Activated effector memory CD4-positive, alpha-beta T cell treated with Interleukin-2 at 50 U/mL for 16 hours (primary cell): ENCODE measurements at regions not wholly inside any gene's neighbourhood (a gene's known extent, or its start where the extent isn't known, plus 50 kb on each side); places are given as distances from the start of the nearest gene placed in this dataset.

Source experiments
- DNase-seq: peaks from one replicate; pipeline ENCODE4 v3.0.0-alpha.2; 2020

DNA sequence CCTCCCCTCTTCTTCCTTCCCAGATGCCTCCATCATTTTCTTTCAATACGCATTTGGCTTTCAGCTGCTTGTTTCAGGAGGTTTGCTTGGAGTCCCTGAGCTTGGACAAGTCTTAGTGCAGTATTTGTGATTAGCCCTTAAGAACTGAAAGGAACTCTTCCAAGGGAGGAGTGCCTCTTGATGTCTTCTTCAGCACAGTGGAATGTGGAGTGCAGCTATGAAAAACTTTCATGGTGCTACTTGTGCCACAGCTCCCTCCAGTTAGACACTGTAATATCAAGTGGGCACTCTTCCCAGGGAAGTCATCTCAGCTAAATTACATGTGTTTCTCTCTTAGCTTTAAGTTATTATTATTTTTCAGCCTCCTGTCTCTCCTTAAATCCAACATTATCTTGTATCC lies 173.1 kb downstream of the NECTIN3 start:
- no peak for DNase-seq

DNA sequence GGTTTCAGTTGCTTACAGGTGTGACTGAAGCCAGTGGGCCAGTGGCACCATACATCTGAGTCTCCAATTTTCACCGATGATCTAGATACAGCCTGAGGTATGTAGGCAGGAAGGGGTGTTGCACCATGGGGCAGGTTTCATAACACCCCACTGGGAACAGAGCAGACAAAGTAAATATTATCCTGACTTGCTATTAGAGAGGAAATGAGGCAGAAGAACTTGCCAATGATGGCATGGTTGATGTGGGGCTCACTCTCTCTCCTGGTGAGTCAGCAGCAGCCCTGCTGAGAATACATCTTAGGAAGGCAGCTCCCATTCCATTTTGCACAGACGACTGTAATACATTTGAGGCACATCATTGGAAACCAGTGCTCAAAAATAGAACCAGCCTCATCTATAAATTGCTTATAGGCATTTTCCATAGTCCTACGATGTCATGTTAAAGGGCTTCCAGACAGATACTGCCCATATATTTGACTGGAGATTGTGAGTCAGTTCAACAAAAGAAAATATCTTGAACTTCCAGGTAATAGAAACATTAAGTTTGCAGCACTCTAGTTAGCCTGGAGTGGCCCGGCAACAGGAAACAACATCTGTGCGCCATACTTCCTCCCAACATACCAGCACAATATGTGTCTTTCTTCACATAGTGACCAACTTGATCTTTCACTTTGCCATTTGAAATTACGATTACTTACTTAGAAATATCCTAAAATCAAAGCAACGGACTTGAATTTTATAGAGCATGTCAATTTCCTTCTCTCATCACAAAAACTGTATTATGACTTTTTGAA lies 175.5 kb downstream of the NECTIN3 start:
- DNase-seq: no peak

DNA sequence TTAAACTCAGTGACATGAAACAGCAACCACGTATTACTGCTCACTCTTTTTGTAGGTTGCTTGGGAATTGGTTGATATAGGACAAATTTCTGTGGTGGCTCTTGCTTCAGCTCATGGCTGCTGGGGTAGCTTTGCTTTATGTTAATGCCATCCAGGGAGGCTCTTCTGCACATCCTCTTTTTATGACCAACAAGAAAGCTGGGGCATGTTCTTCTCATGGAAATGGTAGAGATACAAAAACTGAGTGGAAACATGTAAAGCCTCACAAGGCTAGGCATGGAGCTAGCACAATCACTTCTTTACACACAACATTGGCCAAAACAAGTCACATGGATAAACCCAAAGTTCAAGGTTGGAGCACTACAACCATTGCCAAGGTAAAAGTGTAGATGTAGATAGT lies 176.8 kb downstream of the NECTIN3 start:
- no peak for DNase-seq

DNA sequence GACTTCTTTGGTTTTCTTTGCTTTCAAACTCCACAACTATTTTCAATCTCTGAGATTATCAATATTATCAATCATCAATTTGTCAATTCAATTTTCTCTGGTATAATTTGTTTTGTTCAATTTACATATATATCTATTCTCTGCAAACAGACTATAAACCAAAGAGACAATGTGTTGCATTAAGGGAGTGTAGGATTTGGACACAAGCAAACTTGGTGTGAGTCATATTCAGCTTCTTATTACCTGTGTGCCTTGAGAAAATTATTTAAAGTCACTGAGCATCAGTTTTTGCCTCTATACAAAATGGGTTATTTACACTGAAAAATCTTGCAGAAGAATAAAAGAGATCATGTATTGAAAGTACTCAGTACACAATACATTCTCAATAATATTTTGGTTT lies 177.8 kb downstream of the NECTIN3 start:
- no peak for DNase-seq

DNA sequence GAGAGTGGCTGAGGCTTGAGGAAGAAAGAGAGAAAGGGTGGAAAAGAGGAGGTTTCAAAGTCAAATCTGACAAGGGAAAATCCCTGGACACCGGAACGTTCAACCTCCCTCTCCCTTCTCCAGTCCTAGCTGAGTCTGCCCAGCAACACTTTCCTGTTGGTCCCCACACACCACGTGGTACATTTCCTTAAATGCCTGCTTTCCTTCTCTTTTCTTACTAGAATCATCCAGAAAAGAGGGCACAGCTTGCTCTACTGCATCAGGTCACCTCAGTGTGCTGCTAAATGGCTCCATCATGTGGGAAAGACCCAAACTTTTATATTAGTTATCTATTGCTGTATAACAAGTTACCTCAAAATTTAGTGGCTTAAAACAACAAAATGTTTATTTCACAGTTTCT lies 181.2 kb downstream of the NECTIN3 start:
- no peak for DNase-seq

DNA sequence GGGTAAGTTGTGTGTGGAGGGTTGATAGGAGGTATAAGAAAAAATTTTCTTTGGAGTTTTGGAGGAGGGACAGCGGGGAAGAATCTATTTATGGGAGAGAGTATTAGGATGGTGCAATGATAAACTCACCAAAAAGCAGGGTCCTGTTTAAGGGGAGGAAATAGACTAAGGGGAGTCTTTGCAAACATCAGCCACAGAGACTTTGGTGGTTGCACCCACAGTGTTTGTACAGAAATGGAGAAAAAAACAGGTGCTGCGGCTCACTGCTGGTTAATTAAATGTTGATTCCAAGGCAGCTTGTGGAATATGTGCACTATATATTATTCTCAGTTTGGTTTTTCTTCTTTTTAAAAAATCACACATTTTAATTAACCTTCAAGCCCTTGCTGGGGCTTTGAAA lies 182.1 kb downstream of the NECTIN3 start:
- no peak for DNase-seq

DNA sequence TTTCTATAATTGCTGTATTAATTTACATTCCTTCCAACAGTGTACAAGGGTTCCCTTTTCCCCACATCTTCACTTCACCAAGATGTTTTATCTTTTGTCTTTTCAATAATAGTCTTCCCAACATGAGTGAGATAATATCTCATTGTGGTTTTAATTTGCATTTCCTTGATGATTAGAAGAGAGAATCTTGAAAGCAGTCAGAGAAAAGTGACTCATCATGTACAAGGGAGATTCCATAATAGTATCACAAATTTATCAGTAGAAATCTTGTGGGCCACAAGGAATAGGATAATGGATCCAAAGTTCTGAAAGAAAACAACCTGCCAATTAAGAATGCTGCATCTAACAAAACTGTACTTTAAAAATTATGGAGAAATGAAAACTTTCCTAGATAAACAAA lies 189.3 kb downstream of the NECTIN3 start:
- DNase-seq: no peak

DNA sequence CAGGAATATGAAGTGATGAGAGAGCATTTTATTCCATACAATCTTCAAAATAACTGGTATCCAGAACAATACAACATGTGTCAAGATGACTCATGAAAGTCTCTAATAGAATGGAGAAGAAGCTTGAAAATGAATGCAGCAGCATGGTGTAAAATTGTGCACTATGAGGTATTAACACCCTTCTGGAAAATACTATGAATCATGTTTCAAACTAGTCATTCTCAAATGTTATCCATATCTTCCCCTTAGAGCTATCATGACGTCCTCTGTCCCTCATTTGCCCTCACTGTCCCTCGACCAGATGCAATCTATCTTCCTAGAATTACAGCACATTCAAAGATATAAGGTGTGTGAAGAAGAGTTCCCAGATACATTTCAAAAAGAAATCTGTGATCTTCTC lies 198.2 kb downstream of the NECTIN3 start:
- DNase-seq: no peak

DNA sequence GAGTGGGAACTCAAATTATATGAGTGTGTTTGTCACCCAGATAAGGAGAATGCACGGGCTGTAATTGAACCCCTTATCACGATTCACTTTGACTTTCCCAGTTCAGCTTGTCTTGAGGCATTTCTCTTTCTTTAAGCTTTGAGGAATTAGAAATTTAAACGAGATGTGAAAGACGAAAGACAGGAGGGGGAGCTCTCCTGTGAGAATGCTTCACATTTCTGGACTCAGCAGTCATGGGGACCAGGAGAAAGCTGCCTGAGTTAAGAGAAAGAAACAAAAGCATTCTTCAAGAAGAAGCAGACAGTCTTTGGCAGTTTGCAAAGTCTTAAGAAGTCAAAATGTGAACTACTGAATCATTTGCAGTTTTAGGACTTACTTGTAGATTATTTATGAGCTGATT lies 205.6 kb downstream of the NECTIN3 start:
- no peak for DNase-seq

DNA sequence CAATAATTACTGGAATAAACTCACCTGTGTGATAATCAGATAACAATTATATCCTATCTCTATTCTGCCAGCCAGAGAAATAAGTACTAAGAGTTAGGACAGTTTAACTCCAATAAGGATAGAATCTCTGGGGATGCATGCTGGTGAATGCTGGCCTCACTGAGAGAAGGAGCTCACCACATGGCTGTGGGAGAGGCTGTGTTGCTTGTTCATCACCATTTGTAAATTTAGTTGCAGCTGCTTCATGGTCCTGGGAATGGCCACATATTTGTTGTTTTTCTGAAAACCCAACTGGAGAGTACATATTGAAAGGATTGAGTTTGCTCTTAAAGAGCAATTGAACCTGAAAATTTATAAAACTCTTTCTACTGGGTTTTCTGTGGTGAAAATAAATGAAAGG lies 207.3 kb downstream of the NECTIN3 start:
- no peak for DNase-seq

DNA sequence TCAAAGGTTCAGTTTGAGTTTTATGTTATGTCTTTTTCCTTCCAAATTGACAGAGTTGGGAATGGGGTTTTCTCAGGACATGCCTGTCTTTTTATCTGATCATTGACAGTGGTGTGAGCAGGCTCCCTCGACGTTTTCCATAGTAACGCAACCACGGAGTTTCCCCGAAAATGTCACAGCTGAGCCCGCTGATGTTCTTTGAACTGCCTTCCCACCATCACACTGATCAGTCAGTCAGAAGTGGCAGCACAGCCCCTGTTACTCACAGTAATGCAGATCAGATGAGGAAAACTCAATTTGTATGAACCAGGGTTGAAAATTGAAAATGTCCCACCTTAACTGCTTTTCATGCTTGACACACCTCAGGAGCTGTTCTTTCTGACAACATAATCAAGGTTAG lies 210.4 kb downstream of the NECTIN3 start:
- no peak for DNase-seq

DNA sequence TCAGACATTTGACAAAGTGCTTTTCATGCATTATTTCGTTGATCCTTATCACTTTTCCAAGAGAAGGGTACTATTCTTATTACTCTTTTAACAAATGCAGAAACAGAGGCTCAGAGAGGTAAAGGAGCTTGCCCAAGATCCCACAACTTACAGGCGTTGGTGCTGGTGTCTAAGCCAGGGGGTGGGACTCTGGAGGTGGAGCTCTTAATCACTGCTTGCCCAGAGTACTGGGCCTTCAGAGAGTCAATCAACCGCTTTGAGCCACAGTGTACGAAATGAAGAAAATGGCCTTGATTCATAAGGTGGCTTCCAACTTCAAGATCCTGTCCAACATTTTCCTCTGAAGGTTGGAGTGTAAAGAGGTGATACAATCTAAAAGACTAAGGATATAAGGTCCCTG lies 211.5 kb downstream of the NECTIN3 start:
- no peak for DNase-seq

DNA sequence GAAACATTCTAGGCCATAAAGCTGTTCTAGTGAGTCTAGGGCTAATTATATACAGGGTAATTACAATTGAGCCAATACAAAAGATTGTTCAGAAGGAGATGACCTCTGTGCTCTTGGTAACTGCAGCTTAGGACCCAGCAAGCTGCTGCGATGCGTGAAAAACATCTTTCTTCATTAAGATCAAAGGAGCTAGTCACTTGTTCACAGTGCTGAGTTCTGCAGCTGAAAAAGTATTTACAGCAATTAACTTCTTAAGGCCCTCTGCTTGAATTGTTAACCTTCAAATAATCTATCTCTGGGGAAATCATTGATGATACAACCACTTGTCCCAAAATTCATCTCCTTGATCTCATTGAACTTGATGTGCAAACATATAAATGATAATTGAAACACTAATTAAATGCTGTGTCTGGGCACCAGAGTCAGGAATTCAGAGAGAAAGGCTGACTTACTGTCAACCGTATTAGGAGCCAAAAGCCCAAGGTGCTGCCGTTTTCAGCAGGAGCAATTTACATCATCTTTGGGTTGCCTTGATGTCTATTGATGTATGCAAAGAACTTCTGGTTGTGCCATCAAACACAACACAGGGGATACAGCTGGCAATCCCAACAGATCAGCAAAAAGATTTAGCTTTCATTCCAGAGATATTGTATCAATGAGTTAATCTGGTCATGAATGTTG lies 213.0 kb downstream of the NECTIN3 start:
- DNase-seq: no peak

DNA sequence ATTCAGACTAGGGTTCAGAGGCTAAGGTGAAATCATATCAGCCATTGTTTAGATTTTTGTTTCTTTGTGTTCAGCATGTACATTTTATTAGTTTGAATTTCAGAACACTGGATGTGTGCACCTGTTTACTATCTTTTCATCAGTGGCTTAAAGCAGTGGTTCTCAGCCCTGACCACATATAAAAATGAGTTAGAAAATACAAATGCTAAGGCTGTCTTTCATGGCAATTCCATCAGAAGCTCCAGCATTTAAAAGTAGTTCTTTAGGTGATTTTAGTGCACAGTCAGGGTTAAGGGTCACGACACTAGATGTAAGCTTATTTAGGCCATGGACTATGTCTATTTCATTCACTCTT lies 213.5 kb downstream of the NECTIN3 start:
- no peak for DNase-seq

DNA sequence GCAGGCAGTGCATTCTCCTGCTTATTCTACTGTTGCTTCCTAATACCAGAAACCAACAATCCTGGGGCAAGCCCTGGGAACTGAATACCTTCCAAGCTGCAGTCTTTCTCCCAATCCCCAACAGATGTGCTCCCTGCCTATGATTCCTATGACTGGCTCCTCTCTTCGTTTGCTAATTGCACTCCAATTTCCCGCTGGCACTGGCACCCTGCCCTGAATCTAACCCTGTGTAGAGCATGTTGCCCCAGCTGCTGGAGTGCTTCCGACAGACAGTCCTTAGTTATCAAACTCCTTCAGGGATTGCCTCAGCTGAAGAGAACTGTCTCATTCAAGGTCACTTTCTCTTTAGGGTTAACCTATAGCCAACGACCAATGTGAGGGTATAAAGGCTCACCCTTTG lies 214.1 kb downstream of the NECTIN3 start:
- DNase-seq: no peak

DNA sequence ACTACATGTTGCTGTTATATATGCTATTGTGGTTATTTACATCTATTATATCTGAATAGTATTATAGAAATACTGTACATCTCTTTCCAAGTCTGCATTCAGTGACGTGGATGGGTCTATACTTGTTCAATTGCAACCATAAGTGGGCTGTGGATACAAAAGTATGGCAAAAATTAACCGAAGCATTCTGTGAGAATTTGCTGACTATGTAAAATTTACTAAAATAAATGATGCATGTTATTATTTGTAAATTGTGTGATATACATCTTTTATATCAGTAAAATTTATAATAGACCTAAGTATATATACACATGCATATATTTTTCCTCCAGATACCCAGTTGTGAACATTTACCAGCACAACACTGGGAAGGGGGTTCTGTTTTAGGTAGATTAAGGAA lies 215.1 kb downstream of the NECTIN3 start:
- DNase-seq: no peak

DNA sequence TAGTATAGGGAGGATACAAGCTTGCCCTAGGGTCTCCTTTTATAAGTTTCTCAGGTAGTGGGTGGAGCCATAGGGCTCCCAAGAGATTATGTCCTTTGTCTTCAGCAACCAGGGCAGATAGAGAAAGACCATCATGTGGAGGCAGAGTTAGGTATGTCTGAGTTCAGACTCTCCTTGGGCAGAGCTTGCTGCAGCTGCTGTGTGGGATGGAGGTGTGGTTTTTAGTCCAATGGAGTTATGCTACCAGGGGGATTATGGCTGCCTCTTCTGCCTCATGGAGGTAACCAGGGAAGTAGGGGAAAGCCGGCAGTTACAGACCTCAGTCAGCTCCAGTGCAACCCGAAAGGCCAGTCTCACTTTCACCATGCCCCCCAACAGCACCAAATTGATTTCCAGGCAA lies 220.5 kb downstream of the NECTIN3 start:
- no peak for DNase-seq

DNA sequence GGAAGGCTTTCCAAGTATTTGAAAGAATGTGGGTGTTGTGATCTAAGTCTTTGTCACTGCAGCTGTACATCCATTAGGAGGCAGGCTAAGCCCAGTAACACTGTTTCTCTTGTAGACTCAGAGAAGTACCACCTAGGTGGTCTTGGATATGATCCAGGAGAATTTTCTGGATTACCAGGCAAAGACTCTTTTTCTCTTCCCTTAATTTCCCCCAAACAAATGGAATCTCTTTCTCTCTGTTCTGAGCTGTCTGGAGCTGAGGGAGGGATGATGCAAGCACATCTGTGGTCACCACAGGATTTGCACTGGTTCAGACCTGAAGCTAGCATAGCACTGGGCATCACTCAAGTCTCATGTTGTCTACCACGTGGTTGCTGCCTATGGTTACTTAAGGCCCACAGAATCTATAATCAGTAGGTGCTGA lies 227.6 kb downstream of the NECTIN3 start:
- DNase-seq: no peak

DNA sequence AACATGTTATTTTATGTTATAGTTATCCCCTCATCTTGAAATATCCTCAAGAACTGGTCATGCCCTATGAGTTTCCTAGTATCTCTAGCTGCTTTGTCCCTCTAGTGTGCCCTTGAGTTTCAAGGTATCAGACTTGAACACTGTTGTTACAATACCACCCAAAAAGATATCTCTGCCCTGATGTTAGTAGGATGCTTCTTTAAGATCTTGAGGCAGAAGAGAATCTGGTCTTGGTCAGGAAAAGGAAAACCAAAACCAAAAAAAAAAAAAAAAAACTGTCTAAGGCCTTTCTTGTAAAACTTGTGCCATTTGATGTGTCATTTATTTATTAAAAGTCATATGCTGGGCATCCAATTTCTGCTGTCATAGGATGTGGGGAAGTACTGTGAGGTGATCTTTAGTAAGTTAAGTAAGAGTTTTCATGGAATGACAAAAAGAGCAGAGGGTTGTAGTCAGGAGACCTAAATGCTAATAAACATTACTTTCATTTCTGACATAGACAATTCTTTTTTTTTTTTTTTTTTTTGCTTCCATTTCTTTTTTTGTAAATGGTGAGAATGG lies 229.7 kb downstream of the NECTIN3 start:
- no peak for DNase-seq

DNA sequence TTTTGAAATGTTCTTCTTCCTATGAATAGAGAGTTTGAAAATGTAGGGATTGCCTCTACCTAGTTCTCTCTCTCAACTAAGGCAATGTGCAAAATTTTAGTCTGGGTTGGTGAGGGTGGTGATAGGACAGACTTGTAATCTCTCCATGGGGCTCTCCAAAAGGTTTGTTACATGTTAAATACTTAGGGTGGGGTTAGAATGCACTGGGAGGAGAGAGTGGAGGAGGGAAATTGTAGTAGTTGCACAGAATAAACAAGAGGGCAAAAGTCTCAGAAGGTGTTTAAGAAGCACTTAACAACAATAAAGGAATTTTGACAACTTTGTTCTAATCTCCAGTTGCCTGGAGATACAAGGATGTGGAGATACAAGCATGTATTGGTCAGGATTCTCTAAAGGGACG lies 230.4 kb downstream of the NECTIN3 start:
- DNase-seq: no peak

DNA sequence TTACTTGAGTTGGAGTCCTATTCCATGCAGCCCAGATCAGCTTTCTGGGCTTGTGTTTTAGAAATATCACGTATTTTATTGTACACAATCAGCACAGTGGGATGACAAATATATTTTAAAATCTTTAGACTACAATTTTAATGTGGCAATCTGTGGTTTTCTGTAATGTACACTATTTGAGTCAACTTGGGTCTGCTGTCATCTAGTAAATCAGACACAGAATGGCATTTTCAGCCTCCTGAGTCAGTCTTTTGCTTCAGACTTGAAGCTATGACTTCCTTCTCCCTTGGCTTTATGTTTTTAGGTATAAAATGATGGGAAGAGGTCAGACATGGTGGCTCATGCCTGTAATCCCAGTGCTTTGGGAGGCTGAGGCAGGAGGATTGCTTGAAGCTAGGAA lies 232.1 kb downstream of the NECTIN3 start:
- no peak for DNase-seq

DNA sequence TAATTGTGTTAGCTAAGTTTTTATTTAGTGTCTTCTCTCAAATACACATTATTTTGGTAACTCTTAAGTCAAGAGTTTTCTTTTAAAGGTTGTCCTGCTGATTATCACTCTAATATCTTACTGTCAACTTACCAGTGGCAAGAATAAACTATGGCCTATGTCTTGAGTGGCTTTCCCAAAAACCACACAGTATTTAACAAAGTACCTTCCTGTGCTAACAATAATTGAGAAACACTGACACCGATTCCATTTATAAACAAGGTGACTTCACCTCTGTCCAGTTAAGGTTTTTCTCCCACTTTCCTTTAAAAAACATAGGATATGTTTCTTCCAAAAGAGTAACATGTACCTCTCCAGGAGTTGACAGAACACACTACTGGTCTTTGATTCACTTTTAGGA lies 234.3 kb upstream of the CD96 start:
- DNase-seq: no peak

DNA sequence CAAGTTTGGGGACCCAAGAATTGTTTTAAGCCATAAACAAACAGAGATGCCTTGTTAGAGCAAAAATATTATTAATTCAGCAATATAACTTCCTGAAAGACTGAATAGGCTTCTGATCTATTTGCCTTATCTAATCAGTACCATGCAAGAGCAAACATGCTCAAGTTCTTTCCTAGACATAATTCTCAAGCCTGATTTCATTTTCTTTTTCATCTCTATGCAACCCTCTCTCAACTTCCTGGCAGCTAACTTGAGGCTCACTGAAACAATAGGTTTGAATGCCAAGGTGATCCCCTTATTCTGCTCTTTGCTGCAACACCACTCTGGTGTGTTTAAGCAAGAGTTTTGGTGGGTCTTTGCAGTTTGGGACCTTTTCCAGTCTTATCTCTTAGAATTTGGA lies 230.9 kb upstream of the CD96 start:
- no peak for DNase-seq

DNA sequence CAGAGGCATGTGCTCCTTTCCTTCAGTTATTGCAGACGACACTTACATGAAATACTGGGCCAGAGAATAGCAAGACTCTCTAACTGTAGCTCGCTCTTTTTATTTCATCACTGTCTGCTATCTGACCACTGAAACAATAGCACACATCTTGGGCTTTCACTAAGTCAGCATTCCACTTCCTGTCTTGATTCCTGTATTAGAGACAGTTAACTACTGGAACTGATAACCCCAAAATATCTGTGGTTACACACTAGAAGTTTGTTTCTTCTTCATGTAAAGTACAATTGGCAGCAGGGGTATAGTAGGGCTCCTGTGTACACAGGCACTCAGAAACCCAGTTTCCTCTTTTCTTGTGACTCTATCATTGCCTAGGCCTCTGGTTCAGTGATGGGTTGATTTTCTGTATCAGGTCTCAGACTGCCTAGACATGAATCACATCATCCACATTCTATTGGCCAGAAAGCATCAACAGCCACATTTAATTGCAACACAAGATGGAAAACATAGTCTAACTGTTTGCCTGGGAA lies 230.2 kb upstream of the CD96 start:
- DNase-seq: no peak
